ENCODE measurements at regions not wholly inside any gene's neighbourhood (a gene's known extent, or its start where the extent isn't known, plus 50 kb on each side); places are given as distances from the start of the nearest gene placed in this dataset.

- TF ChIP-seq EZH2 (IDR thresholded peaks at IDR 0.05; ENCODE audit: insufficient read depth, low read length) (no peak), CTCF (IDR thresholded peaks at IDR 0.05; ENCODE audit: insufficient read depth, low read depth, low read length) (no peak)
These were observed 435.3 kb downstream of the GATA3 start for GRCh38 chr10:8489823-8490222.
